ENCODE measurements at regions not wholly inside any gene's neighbourhood (a gene's known extent, or its start where the extent isn't known, plus 50 kb on each side); places are given as distances from the start of the nearest gene placed in this dataset.

DNA sequence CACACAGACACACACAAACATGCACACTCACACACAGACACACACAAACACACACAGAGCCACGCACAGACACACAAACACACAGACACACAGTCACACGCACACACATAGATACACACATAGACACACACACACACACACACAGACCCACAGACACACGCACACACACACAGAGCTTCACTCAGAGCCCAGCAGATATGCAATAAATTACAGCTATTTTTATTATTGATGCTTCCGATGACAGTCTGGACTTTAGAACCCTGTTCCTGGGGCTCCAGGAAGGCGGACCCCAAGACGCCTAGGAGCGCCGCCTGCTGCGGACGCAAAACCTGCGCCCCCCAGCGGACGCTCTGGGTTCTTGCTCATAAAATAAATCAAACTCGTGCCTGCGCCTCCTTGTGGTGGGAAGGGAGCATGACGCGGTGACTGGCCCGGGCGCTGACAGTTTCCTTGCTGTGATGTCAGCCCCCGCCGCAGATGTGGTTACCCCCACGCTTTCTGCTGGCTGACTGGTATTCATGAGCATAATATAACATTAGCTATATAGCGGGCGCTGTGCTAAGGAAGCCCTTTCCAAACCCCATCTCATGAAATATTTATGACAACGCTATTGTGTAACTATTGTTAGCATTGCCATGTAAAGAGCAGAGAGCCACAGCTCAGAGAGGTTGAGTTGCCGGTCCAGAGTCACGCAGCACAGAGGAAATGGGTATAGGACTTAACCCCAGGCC is 64.4 kb upstream of the TM9SF2 start:
- no peak for TF ChIP-seq POLR2A (IDR thresholded peaks at IDR 0.05)
- TF ChIP-seq, protein P1, sequence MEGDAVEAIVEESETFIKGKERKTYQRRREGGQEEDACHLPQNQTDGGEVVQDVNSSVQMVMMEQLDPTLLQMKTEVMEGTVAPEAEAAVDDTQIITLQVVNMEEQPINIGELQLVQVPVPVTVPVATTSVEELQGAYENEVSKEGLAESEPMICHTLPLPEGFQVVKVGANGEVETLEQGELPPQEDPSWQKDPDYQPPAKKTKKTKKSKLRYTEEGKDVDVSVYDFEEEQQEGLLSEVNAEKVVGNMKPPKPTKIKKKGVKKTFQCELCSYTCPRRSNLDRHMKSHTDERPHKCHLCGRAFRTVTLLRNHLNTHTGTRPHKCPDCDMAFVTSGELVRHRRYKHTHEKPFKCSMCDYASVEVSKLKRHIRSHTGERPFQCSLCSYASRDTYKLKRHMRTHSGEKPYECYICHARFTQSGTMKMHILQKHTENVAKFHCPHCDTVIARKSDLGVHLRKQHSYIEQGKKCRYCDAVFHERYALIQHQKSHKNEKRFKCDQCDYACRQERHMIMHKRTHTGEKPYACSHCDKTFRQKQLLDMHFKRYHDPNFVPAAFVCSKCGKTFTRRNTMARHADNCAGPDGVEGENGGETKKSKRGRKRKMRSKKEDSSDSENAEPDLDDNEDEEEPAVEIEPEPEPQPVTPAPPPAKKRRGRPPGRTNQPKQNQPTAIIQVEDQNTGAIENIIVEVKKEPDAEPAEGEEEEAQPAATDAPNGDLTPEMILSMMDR (IDR thresholded peaks at IDR 0.05), result peak; percentile 99 to 100 (median 99)
